ENCODE measurements at regions not wholly inside any gene's neighbourhood (a gene's known extent, or its start where the extent isn't known, plus 50 kb on each side); places are given as distances from the start of the nearest gene placed in this dataset.

DNA sequence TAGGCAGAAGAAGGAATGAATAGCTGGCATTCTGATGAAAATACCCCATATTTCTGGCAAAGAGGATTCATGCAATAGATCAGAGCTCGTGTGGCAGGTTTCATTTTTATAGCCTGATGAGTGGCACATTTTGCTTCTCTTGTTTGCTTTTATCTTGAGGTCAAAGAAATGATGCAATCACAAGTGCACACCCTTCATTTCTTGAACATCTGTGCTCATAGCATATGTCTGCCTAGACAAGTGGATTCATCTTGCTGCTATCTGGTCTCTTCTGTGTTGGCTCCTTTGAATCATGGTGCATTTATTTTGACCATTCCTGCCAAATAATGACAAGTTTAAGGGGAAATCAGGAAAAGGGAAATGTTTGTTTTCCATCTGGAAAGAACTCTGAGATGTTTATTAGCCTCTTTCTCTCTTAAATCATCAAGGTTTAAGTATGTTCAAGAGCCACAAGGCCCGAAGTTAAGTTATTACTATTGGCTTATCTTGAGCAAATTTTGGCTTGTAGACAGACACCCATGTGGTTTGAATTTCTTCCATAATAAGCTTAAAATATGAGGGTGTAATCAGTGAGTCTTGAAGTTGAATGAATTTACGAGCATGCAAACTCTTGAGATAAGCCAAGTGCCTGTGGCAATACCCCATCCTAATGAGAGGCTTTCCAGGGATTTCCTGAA is 59.3 kb upstream of the HS3ST1 start:
- H3K4me3 ChIP-seq (ENCODE audit: control insufficient read depth in 2 of 3, extremely low read depth in 1 of 3, insufficient read depth in 2 of 3, low read depth in 1 of 3, low read length in 3 of 3) = no peak overlapping the region
- no peaks in the 10 kb centered on the region for H3K27me3 ChIP-seq (ENCODE audit: control insufficient read depth, extremely low read depth, insufficient read depth, low read length)
- no peak for DNase-seq (ENCODE audit: low read depth, low spot score)
- peaks cover 25% of the 10 kb centered on the region for H3K4me1 ChIP-seq (ENCODE audit: control insufficient read depth, extremely low read depth, insufficient read depth, low read length)
- peak overlapping the region; percentile 17 for H3K4me2 ChIP-seq (ENCODE audit: control insufficient read depth, extremely low read depth, insufficient read depth, low read depth, low read length)
- peak; percentile 72 for FAIRE-seq
- no peak overlapping the region for H2AFZ ChIP-seq (ENCODE audit: control insufficient read depth, low read length)
- dilution Hi-C loops (cut with MboI; ENCODE audit: extremely low pct_ligation_motif_present, low sequenced_read_pairs) = no loop called here
- no peak for TF ChIP-seq EZH2 (IDR thresholded peaks at IDR 0.05; ENCODE audit: low read length)
- TF ChIP-seq, protein P1, sequence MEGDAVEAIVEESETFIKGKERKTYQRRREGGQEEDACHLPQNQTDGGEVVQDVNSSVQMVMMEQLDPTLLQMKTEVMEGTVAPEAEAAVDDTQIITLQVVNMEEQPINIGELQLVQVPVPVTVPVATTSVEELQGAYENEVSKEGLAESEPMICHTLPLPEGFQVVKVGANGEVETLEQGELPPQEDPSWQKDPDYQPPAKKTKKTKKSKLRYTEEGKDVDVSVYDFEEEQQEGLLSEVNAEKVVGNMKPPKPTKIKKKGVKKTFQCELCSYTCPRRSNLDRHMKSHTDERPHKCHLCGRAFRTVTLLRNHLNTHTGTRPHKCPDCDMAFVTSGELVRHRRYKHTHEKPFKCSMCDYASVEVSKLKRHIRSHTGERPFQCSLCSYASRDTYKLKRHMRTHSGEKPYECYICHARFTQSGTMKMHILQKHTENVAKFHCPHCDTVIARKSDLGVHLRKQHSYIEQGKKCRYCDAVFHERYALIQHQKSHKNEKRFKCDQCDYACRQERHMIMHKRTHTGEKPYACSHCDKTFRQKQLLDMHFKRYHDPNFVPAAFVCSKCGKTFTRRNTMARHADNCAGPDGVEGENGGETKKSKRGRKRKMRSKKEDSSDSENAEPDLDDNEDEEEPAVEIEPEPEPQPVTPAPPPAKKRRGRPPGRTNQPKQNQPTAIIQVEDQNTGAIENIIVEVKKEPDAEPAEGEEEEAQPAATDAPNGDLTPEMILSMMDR (optimal IDR thresholded peaks at IDR 0.05 in 1 of 3, IDR thresholded peaks at IDR 0.05 in 1 of 3, conservative IDR thresholded peaks at IDR 0.05 in 1 of 3; ENCODE audit: extremely low read depth in 1 of 3, insufficient read depth in 2 of 3, low read length in 3 of 3) = no peak
- no peaks in the 10 kb centered on the region for H3K9me1 ChIP-seq (ENCODE audit: control insufficient read depth, extremely low read depth, insufficient read depth, low read length)
- H3K36me3 ChIP-seq (ENCODE audit: control insufficient read depth in 2 of 2, extremely low read depth in 1 of 2, insufficient read depth in 2 of 2, low read length in 2 of 2) = no peaks in the 10 kb centered on the region
- no peaks in the 10 kb centered on the region for H4K20me1 ChIP-seq (ENCODE audit: control insufficient read depth, extremely low read depth, insufficient read depth, low read length)
- no peaks in the 10 kb centered on the region for H3K79me2 ChIP-seq (ENCODE audit: control insufficient read depth, insufficient read depth, low read length)
- no peak overlapping the region for H3K9ac ChIP-seq (ENCODE audit: control insufficient read depth, extremely low read depth, insufficient read depth, low read length)
- H3K27ac ChIP-seq (ENCODE audit: control insufficient read depth, insufficient read depth, low read length) = no peak overlapping the region
- H3K9me3 ChIP-seq (ENCODE audit: control insufficient read depth, low read depth, low read length) = no peaks in the 10 kb centered on the region

DNA sequence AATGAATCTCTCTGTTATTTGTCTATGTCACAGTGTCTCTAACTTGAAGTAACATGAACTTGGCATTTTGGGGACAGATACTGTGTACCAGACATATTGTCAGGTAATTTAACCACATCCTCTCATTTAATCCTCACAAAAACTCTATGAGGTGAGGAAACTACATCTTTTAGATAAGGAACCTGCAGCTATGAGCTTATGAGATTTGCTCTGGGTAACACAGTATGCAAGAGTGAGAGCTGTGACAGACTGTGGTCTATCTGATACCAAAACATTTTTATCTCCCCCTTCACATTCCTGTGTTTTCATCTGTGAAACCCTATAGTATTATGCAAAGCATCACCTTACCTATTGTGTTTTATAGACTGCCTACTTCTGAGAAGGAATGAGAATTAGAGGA is 58.4 kb upstream of the HS3ST1 start:
- no peaks in the 10 kb centered on the region for H3K36me3 ChIP-seq (ENCODE audit: control insufficient read depth in 2 of 2, extremely low read depth in 1 of 2, insufficient read depth in 2 of 2, low read length in 2 of 2)
- H3K27ac ChIP-seq (ENCODE audit: control insufficient read depth, insufficient read depth, low read length) = no peak overlapping the region
- H3K4me1 ChIP-seq (ENCODE audit: control insufficient read depth, extremely low read depth, insufficient read depth, low read length) = peaks cover 27% of the 10 kb centered on the region
- no peaks in the 10 kb centered on the region for H4K20me1 ChIP-seq (ENCODE audit: control insufficient read depth, extremely low read depth, insufficient read depth, low read length)
- no peak overlapping the region for H3K4me2 ChIP-seq (ENCODE audit: control insufficient read depth, extremely low read depth, insufficient read depth, low read depth, low read length)
- dilution Hi-C loops (cut with MboI; ENCODE audit: extremely low pct_ligation_motif_present, low sequenced_read_pairs) = no loop called here
- H3K27me3 ChIP-seq (ENCODE audit: control insufficient read depth, extremely low read depth, insufficient read depth, low read length) = no peaks in the 10 kb centered on the region
- no peaks in the 10 kb centered on the region for H3K79me2 ChIP-seq (ENCODE audit: control insufficient read depth, insufficient read depth, low read length)
- DNase-seq (ENCODE audit: low read depth, low spot score) (no peak), FAIRE-seq (peak; percentile 17)
- TF ChIP-seq, protein P1 (optimal IDR thresholded peaks at IDR 0.05 in 1 of 3, IDR thresholded peaks at IDR 0.05 in 1 of 3, conservative IDR thresholded peaks at IDR 0.05 in 1 of 3; ENCODE audit: extremely low read depth in 1 of 3, insufficient read depth in 2 of 3, low read length in 3 of 3) = no peak
- no peak for TF ChIP-seq EZH2 (IDR thresholded peaks at IDR 0.05; ENCODE audit: low read length)
- no peak overlapping the region for H3K9ac ChIP-seq (ENCODE audit: control insufficient read depth, extremely low read depth, insufficient read depth, low read length)
- H3K9me1 ChIP-seq (ENCODE audit: control insufficient read depth, extremely low read depth, insufficient read depth, low read length) = no peaks in the 10 kb centered on the region
- H2AFZ ChIP-seq (ENCODE audit: control insufficient read depth, low read length) = no peak overlapping the region
- H3K4me3 ChIP-seq (ENCODE audit: control insufficient read depth in 2 of 3, extremely low read depth in 1 of 3, insufficient read depth in 2 of 3, low read depth in 1 of 3, low read length in 3 of 3) = no peak overlapping the region
- no peaks in the 10 kb centered on the region for H3K9me3 ChIP-seq (ENCODE audit: control insufficient read depth, low read depth, low read length)

Data from keratinocyte (primary cell).